HG02852 (cell line): ENCODE measurements at regions not wholly inside any gene's neighbourhood (a gene's known extent, or its start where the extent isn't known, plus 50 kb on each side); places are given as distances from the start of the nearest gene placed in this dataset.
"Not testable (repeated sequence)": the region's sequence is repeated elsewhere in the genome, so short reads cannot be mapped to it uniquely, and the experiment has no call there.

Source experiments
- ATAC-seq: cut with Tn5 transposase; IDR thresholded peaks from one replicate; pipeline ENCODE4 v1.9.1; 2021; ENCODE audit warnings: mild to moderate bottlenecking, moderate library complexity; ENCODE audit not compliant: unreplicated experiment

DNA sequence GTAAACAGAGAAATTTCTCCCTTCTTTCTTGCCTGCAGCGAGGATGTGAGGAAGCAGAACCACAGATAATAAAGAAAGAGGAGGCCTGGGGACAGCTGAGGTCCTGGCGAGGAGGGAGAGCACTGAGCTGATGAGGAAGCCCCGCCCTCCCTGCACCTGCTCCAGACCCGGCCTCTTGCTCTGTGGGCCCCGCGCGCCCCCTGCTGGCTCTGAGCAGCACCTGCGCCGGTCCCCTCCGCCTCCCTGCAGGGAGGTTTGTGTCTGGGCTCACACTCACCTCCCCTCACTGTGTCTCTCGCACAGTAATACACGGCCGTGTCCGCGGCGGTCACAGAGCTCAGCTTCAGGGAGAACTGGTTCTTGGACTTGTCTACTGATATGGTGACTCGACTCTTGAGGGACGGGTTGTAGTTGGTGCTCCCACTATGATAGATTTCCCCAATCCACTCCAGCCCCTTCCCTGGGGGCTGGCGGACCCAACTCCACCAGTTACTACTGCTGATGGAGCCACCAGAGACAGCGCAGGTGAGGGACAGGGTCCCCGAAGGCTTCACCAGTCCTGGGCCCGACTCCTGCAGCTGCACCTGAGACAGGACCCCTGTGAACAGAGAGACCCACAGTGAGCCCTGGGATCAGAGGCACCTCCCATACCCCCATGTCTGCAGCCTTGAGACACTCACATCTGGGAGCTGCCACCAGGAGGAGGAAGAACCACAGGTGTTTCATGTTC is 485.4 kb downstream of the TMEM121 start:
- not testable (repeated sequence) for ATAC-seq

DNA sequence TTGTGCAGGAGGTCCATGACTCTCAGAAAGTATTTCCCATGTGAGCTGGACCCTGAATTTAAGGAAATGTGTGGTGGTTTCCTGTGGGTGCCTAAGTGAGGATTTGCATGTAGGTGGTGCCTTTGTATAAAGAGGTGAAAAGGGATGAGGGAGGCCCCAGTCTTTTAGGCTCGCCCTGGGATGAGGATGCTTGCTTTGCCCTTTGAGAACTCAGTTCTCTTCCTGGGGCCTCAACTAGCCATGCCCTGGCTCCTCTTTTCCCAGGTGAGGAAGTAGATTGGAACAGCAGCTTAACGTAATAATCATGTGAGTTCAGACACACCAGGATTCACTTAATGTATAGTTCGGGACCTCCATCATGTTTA is 486.0 kb downstream of the TMEM121 start:
- not testable (repeated sequence) for ATAC-seq

DNA sequence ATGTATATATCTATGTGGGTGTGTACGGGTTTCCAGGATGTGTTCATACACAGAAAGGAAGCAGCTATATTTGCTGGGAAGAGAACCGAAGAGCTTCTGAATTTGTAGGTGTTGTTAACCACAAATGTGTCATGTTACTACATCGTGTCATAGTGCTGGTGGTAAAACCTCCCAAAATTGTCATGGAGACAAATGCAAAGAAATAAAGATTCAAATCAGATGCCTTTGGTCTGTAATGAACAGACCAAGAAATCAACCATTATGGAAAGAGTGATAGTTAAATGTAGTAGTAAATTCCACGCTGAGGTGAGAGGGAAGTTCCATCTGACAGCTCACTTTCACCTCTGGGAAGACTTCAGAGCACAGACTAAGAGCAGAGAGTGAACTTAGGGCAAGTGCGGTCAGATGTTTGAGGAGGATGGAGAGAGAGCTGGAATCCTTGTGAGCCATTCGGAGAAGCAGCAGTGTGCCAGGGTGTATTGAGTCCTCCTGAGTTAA is 487.5 kb downstream of the TMEM121 start:
- no peak for ATAC-seq

DNA sequence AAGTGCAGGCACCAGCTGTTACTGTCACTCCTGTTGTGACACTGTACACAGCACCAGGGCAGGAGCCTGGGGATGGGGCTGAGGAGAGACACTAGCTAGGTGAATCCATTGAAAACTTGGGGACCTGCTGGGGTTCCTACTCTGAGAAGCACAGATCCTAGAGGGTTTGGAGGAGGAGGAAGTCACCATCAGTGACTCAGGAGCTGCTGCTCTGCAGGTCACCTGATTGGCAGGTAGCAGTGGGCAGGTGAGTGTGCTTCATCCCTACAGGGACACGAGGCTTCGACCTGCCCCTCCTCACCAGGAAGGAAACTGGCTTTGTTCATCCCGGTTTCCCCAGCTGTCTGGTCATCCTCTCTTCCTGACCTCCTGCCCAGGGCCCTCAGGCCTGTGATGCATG is 491.6 kb downstream of the TMEM121 start:
- ATAC-seq = not testable (repeated sequence)

DNA sequence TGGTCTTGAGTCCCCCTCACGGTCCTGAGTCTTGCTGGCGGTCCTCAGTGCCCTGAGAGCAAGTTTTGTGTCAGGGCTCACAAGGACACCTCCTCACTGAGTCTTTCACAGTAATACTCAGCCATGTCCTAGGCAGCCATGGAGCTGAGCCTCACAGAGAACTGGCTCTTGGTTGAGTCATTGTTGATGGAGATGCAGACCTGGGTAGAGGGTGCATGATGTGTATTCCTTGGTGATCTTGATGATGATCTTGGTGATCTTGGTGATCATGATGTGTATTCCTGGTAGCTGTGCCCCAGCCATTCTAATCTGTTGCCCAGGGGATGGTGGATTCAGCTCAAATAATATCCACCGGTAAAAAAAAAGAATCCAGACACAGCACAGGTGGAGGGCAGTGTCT is 495.4 kb downstream of the TMEM121 start:
- no peak for ATAC-seq

DNA sequence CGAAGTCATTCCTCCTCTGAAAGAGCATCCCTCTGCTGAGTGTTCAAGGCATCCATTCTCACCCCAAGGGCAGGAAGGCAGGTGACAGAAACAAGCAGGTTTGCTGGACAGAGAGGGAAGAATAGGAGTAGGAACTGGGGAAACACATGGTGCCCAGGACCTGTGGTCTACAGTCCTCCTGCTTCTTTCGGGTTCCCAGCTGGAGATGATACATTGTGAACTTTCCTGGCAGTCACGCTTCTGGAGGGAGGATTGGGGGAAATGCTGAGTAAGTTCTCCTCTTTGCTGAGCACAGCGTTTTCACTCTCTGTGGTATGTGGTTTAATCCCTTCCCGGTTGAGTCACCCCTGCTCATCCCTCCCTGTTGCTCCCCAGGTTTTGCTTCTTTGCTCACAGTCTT is 496.3 kb downstream of the TMEM121 start:
- ATAC-seq = not testable (repeated sequence)

DNA sequence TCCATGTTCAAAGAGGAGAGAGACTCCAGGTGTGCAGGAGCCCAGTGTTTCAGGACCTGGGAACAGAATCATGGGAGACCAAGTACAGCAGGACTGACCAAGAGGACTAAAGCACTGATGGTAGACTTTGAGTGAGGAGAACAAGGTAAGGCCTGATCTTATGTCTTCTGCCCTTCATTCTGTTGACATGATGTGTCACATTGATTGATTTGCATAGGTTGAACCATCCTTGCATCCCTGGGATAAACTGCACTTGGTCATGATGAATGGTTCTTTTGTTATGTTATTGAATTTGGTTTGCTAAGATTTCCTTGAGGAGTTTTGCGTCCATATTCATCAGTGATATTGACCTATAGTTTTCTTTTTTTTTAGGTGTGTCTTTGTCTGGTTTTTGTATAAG is 497.0 kb downstream of the TMEM121 start:
- no peak for ATAC-seq

DNA sequence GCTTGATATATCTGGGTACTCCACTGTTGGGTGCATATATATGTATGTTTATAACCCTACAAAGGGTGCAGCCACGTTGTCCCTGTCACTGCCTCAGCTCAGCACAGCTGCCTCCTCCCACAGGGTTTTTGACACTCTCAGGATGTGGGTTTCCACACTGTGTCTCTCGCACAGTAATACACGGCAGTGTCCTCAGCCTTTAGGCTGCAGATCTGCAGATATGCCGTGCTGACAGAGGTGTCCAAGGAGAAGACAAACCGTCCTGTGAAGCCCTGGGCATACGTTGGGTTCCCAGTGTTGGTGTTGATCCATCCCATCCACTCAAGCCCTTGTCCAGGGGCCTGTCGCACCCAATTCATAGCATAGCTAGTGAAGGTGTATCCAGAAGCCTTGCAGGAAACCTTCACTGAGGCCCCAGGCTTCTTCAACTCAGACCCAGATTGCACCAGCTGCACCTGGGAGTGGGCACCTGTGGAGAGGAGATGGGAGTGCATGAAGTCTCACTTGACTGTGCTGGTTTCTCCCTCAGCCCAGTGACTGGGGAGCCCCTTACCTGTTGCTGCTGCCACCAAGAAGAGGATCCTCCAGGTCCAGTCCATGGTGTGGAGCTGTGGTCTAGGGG is 498.7 kb downstream of the TMEM121 start:
- no peak for ATAC-seq

DNA sequence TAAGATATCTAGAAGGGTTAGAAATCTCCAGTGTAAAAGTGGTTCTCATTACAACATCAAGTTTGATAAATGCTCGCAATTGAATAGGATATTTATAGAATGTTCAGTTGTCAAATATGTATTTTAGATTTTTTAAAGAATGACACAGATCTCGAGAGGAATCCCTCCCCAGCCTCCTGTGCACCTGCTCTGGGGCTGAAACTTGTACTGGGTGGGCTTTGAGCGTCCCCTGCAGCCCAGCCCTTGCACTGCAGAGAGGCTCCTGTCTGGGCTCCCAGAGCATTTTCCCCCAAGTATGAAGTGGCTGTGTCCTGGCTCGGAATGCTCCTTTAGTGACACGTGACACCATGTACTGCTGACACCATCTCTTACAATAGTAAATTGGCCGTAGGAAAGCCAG is 499.6 kb downstream of the TMEM121 start:
- ATAC-seq = no peak

DNA sequence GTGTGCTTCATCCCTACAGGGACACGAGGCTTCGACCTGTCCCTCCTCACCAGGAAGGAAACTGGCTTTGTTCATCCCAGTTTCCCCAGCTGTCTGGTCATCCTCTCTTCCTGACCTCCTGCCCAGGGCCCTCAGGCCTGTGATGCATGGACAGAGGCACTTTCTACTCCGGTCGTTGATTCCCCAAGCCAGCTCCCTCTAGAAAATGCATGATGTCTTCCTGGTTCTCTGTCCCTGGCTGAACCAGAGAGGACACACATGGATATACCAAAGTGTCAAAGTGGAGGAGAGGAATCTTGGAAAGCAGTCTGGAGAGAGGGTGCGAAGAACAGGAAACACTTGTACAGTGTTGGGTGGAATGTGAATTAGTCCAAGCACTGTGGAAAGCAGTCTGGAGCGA is 501.4 kb downstream of the TMEM121 start:
- not testable (repeated sequence) for ATAC-seq

DNA sequence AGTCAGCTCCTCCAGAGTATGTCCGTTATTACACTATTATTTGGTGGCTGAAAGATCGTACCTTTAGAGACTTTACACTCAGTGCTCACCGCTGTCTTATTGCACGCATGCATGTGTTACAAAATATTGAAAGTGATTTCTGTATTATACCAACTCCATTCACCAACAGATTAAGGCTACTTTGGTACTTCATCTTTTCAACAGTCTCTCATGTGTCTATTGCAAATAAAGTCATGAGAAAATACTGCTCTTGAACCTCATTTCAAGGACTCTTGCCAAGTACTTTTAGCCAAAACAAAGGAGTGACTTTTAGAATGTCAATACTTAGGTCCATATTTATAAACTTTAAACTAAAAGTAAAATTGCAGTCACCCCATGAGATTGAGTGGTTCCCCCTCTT is 503.6 kb downstream of the TMEM121 start:
- ATAC-seq = no peak

DNA sequence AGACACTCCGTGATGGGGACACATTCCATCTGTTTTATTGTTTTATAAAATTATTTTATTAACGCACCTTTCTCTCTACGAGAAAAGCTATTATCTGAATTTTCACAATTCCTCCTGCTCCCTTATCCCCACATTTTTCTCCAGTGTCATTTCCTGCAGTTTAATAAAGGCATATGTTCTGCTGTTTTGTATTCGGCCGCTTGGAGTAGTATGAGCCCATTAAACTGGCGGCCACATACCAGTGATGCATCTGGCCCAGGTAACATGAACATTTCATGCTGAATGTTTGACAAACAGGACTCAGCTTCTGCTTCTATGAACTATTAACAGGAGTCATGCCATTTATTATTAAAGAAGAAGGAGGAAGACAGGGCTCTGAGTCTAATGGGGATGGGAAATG is 511.0 kb downstream of the TMEM121 start:
- no peak for ATAC-seq

DNA sequence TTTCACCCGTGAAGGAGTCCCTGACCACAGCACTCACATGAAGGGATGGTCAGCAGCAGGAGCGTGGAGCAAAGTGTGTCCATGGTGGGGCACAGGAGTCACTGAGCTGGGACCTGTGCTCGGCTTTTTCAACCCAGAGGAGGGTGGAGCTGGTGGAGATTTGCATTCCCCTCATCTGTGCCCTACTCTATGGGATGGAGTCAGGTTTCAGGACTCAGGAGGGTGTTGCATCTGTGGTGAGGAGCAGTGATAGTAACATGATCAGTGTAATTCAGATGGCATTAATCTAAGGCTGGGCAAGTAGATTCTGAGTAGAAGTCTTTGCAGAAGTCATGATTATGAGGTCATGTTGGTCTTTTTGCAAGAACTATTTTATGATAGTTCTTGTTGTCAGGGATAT is 511.9 kb downstream of the TMEM121 start:
- no peak for ATAC-seq

DNA sequence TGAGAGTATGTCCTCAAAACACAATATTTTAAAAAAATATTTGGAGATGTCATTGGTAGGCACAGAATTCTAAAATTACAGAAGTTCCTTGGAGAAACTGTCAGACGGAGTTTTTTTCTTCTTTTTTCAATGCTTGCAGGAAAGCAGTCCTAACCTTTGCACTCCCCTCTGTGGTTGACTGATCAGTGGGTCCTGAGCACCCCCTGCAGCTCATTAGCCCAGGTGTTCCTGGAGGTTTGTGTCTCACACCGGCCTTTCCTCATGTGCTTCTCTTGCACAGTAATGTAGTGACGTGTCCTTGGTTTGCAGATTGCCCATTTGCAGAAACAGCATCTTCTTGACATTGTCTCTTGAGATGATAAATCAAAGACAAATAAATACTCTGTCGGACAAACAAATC is 513.0 kb downstream of the TMEM121 start:
- no peak for ATAC-seq

DNA sequence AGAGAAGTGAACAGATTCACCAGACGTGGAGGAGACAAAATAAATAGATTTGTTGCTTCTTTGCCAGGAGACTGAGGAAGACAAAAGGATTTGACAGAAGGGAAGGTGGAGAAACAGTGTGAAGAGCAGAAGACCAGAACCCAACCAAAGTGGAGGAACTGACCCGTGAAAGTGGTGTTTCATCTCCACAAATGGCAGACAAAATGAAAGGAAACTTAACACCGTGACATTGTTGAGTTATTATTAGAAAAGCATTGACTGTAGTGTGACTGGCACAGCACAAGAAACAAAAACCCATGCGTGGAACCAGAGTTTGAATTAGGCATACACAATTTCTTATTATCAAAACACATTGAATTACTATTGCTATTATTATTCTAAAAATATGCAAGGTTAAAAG is 518.1 kb downstream of the TMEM121 start:
- no peak for ATAC-seq

DNA sequence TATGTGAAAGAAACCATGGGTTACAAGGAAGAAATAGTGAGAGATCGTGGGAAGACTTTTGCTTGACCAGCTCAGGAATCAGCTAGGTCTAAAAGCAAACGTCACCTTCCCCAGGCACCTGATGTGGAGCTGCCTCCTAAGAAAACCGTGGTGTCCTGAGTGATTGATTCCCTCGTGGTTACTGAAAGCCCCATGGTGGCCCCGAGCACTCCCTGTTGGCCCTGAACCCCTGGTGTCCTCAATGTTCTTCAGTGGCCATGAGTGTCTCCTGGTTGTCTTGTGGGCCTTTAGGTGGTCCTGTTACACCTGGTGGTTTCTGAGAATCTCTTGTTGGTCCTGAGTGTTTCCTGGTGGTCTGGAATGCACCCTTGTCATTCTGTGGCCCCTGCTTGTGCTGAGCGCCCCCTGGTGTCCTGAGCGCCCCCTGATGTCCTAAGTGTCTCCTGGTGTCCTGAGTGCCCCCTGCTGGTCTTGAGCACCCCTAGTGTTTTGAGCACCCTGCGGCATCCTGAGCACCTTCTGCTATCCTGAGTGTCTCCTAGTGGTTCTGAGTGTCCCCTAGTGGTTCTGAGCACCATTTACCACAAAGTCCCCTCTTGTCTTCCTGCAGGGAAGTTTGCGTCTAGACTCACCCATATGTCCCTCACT is 518.7 kb downstream of the TMEM121 start:
- no peak for ATAC-seq

DNA sequence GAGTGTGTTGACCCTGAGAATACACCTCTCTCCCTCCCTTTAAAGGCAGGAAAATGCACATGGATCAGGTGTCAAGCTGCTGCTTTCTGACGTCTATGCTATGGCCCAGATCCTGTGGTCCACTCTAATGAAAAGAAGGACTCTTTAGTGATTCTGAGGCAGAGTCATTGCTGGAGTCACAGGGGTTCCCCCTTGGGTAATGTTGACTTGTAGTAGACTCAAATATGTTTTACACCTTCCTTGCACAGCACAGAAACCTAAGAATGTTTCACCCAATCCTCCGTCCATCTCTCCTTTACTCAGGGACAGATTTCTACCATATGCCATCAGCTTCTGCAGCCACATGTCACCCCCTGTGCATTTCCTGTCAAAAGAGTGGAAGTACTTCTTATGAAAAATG is 525.4 kb downstream of the TMEM121 start:
- no peak for ATAC-seq

DNA sequence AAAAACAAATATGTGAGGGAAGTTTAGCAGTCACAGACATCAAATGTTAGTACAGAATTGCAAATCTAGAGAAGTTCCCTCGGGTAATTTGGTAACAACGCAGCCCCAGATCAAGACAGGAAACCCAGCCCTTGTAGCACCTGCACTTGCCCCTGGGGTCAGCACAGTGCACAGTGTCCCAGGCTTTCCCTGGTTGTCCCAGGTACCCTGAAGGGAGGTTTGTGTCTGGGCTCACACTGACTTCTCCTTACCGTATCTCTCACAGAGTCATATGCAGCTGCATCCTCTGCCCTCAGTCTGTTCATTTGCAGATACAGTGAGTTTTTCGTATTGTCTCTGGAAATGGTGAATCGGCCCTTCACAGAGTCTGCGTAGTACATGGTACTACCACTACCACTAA is 528.9 kb downstream of the TMEM121 start:
- ATAC-seq = no peak

DNA sequence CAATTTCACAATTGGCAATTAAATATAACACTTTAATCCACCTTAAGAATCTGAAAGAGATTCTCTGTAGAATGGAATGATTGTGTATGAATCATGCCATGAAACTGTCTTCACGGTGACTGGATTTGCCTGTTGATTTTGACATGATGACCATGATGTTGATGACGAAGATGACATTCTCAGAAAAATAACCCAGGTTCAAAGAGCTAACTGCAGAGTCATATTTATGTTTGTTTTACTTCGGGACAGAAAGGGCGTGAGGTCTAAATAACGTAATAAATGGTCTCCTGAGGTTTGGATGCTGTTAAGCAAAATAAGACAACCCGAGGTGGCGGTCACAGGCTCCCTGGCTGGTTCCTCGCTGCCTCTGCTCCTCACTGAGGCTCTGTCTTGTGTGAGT is 532.0 kb downstream of the TMEM121 start:
- ATAC-seq = no peak

DNA sequence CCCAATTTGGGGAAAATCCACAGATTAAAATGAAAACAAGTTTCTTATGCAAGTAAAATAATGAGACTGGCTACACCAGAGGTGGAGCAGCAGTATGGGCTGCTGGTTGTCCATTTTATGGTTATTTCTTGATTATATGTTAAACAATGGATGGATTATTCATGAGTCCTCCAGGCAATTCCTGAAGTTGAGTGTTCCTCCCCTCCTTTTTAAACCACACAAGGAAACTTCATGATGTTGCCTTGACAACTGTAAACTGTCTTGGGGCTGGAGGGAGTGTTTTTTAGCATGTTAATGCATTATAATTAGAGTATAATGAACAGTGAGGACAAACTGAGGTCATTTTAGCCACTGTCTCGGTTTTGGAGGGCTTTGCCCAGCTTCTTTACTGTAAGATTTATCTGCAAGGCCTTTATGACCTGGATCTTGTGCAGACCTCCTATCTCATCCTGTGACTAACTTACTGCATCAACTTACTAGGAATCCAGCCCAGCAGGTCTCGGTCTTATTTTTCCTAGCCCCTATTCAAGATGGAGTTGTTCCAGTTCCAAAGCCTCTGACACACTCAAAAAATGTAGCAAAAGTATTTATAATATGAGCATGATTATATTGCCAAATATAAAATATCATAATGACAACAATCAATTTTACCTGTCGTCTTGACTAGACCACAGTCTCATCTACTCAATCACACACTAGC is 534.0 kb downstream of the TMEM121 start:
- no peak for ATAC-seq

DNA sequence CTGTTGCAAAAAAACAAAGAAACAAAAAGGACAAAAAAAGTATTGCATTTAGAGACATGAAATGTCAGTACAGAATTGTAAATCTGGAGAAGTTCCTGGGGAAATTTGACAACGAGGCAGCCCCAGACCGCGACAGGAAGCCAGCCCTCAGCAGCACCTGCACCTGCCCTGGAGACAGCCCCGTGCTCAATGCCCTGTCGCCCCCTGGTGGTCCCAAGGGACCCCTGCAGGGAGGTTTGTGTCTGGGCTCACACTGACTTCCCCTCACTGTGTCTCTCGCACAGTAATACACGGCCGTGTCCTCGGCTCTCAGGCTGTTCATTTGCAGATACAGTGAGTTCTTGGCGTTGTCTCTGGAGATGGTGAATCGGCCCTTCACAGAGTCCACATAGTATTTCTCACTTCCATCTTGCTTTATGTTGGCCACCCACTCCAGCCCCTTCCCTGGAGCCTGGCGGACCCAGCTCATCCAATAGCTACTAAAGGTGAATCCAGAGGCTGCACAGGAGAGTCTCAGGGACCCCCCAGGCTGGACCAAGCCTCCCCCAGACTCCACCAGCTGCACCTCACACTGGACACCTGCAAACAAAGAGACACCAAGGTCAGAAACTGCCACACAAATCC is 535.6 kb downstream of the TMEM121 start:
- not testable (repeated sequence) for ATAC-seq
